HG03280 (cell line): ENCODE measurements at regions not wholly inside any gene's neighbourhood (a gene's known extent, or its start where the extent isn't known, plus 50 kb on each side); places are given as distances from the start of the nearest gene placed in this dataset.
"Not testable (repeated sequence)": the region's sequence is repeated elsewhere in the genome, so short reads cannot be mapped to it uniquely, and the experiment has no call there.

Source experiments
- ATAC-seq: cut with Tn5 transposase; IDR thresholded peaks from one replicate; pipeline ENCODE4 v1.9.1; 2021; ENCODE audit warnings: mild to moderate bottlenecking, moderate library complexity; ENCODE audit not compliant: unreplicated experiment

DNA sequence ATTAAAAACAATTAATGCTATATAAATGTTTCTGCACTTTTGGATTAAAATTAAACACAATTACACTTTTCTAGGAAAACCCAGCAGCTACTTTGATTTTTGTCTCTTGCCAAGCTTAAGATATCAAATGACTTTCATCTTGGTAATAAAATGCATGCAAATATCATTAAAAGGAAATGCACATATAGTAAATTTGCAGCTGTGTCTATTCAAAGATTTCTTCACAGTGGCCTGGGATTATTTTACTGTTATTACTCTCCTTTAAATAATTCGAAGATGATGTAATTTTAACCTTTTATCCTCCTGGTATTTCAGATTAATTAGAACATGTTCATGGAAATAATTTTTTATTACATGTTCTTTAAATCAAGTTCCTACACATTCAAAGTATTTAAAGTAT lies 529.5 kb upstream of the RGMB start:
- ATAC-seq: no peak

DNA sequence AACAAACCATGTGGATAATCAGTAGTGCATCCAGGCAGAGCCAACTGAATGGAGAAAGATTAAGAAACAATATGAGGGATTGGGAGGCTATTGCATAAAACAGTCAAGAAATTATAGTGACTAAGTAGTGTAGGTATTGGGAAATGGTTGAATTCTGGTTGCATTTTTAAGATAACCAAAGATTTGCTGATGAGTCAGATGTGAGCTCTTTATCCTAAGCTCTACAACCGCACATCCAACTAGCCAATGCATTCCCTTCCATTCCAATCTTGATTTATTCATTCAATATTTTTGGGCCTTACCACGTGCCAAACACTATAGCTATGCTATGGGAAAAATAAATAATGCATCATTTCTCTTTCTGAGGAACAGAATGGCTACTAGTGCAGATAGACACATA lies 524.5 kb upstream of the RGMB start:
- no peak for ATAC-seq

- ATAC-seq: no peak
Observed at GRCh38 chr5:98258939-98259338, 514.5 kb upstream of the RGMB start.

DNA sequence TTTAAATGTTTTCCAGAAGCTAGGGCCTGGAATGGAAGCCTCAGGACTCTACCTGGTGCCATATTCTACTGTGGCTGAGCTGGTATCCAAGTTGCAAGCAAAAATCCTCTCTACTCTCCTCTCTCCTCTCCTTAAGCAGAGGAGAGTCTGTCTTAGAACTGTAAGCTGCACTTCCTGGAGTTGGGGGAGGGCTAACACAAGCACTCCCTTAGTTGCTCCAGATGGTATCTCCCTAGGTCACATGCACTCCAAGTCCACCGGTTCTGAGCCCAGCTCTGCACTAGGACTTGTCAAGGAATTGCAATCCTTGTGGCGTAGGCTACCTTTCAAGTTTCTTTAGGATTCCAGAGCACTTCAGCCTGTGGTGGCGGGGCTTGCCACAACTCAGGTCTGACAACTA lies 513.9 kb upstream of the RGMB start:
- no peak for ATAC-seq

GRCh38 chr5:98263084-98263483 lies 510.4 kb upstream of the RGMB start:
- no peak for ATAC-seq

GRCh38 chr5:98268162-98268860 lies 505.2 kb upstream of the RGMB start:
- ATAC-seq: no peak

DNA sequence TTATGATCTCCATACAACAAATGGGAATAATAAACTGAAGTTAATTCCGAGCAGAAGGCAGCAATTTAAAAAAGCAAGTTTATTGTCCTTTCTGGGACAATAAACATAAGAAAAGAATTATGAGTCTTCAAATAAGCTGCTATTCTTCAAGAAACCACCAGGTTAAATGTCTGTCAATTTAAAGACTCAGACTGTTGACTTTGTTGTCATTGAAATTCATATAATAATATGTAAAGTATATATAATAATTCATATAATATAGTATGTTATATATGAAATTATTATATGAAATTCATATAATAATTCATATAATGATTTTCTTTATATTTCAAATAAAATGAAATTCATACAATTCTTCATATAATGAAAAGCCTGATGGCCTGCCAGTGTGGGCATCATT lies 497.5 kb upstream of the RGMB start:
- no peak for ATAC-seq

DNA sequence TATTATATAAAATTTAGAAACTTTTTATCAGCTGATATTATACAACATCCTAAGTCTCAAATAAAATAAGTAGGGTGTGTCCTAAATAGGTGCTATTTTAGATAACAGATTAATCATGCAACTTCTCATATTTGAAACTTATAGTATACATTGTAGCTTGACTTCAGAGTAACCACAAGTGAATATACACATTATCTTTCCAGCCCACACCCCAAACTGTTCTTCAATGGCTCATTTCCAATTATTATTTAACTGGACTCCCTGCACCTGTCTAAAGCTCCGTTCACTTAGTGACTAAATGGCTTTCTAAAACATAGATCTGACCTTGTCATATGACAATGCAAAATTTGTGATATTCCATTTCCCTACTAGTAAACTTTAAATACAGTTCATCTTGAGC lies 490.9 kb upstream of the RGMB start:
- no peak for ATAC-seq

DNA sequence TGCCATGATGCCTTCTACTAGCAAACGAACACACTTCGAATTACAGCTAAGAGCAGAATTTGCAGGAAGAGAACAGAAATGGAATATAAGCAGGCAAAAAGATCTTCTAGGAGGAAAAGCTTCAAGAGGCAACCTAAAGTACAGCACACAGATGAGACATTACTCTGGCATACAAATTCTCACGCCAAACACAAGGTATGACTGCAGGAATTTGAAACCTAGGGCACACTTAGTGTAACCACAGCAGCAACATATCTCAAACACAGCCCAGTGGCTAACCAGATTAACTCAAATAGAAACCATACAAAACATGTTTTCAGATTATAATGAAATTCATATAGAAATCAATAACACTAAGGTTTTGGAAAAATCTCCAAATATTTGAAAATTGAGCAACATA lies 481.0 kb upstream of the RGMB start:
- ATAC-seq: no peak

GRCh38 chr5:98296426-98296825 lies 477.0 kb upstream of the RGMB start:
- ATAC-seq: no peak

GRCh38 chr5:98299435-98299834 lies 474.0 kb upstream of the RGMB start:
- ATAC-seq: no peak

- no peak for ATAC-seq
Observed at GRCh38 chr5:98301547-98301946, 471.9 kb upstream of the RGMB start.

GRCh38 chr5:98307811-98308210 lies 465.7 kb upstream of the RGMB start:
- ATAC-seq: no peak

DNA sequence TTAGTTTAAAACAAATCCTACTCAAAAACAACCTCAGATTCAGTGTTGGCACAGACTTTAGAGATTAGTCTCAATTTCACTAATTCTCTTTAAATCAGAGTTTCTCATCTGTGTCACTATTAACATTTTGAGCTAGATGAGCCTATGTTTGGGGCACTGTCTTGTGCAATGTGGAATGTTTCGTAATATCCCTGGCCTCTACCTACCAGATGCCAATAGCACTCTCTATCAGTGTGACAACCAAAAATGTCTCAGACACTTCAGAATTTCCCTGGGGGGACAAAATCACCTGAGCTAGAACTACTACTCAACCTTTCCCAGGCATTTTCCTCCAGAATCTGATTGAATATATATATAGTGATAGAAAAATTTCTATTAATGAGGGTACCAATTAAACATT lies 465.2 kb upstream of the RGMB start:
- no peak for ATAC-seq

- ATAC-seq: no peak
Observed at GRCh38 chr5:98308960-98309359, 464.5 kb upstream of the RGMB start.

- peak; percentile 55 for ATAC-seq
Observed at GRCh38 chr5:98309785-98310598, 463.5 kb upstream of the RGMB start.

- no peak for ATAC-seq
Observed at GRCh38 chr5:98314292-98314691, 459.2 kb upstream of the RGMB start.

DNA sequence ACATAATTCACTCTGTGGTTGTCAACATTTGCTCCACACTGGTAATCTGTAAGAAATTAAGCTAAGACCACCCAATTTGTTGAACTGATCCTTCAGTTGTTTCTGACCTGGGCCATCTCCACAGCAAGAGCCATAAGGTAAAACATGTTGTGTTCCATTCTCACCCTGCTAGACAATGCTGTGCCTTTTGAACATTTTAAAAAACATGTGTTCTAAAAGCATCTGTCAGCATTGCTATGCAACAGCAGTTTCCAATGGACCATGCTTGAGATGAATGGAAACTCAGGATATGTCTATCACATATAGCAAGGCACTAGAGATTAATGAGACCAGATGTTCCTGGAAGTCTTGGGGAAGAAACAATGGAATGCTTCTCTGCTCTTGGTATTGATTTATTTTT lies 455.1 kb upstream of the RGMB start:
- ATAC-seq: no peak

GRCh38 chr5:98319299-98320011 lies 454.0 kb upstream of the RGMB start:
- no peak for ATAC-seq

GRCh38 chr5:98320343-98320742 lies 453.1 kb upstream of the RGMB start:
- no peak for ATAC-seq

DNA sequence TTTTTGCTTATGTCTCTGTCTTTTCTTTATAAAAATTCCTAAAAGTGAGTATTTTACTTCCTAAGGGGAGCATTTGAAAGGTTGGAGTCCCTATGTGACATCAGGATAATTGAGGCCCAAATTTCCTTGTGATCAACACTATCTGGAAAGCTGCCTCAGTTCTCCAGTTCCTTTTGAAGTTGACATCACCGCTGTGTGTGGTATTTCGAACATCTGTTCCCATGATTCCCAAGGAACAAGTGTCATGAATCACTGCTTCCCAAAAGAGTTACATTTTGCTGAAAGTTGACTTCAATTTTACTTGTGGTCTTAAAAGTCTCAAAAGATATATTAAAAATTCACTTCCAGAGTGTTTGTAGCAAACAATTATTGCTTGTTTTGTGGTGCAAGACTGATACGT lies 452.1 kb upstream of the RGMB start:
- no peak for ATAC-seq

DNA sequence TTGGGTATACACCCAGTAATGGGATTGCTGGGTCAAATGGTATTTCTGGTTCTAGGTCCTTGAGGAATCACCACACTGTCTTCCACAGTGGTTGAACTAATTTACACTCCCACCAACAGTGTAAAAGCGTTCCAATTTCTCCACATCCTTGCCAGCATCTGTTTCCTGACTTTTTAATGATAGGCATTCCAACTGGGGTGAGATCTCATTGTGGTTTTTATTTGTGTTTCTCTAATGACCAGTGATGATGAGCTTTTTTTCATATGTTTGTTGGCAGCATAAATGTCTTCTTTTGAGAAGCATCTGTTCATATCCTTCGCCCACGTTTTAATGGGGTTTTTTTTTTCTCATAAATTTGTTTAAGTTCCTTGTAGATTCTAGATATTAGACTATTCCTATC lies 448.3 kb upstream of the RGMB start:
- ATAC-seq: not testable (repeated sequence)
